ENCODE measurements at regions not wholly inside any gene's neighbourhood (a gene's known extent, or its start where the extent isn't known, plus 50 kb on each side); places are given as distances from the start of the nearest gene placed in this dataset.

- no peaks in the 10 kb centered on the region for H3K9me3 ChIP-seq (ENCODE audit: low read depth)
These were observed 74.5 kb downstream of the ZIC5 start for GRCh38 chr13:99897076-99897440.

GRCh38 chr13:99896369-99897075 is 75.0 kb downstream of the ZIC5 start:
- H3K4me2 ChIP-seq, result peak overlapping the region; percentile 91
- H3K36me3 ChIP-seq (replicated peaks; ENCODE audit: insufficient read depth, low read depth), result no peaks in the 10 kb centered on the region
- TF ChIP-seq EZH2 (IDR thresholded peaks at IDR 0.05; ENCODE audit: borderline replicate concordance), result no peak
- no peak overlapping the region for H3K4me3 ChIP-seq
- H2AFZ ChIP-seq, result no peak overlapping the region
- H3K27ac ChIP-seq, result no peak overlapping the region
- no peaks in the 10 kb centered on the region for H3K9me3 ChIP-seq (ENCODE audit: low read depth)
- no peaks in the 10 kb centered on the region for H4K20me1 ChIP-seq (ENCODE audit: insufficient read depth, poor library complexity, severe bottlenecking)
- no peaks in the 10 kb centered on the region for H3K79me2 ChIP-seq
- H3K9me2 ChIP-seq (replicated peaks; ENCODE audit: insufficient read depth), result no peaks in the 10 kb centered on the region
- no peak for DNase-seq (ENCODE audit: low spot score)
- H3K4me1 ChIP-seq (ENCODE audit: insufficient read depth), result no peaks in the 10 kb centered on the region
- H3K27me3 ChIP-seq, result peaks cover 77% of the 10 kb centered on the region
- WGBS (ENCODE audit: low lambda C conversion rate, missing lambda C conversion rate), result 78% methylated on average over 36 of the region's 37 CpGs

More at GRCh38 chr13:99897076-99897440, 74.5 kb downstream of the ZIC5 start:
- H4K20me1 ChIP-seq (ENCODE audit: insufficient read depth, poor library complexity, severe bottlenecking), result no peaks in the 10 kb centered on the region
- no peak overlapping the region for H2AFZ ChIP-seq
- no peaks in the 10 kb centered on the region for H3K36me3 ChIP-seq (replicated peaks; ENCODE audit: insufficient read depth, low read depth)
- H3K27ac ChIP-seq, result no peak overlapping the region
- 85% methylated on average over 7 of the region's 7 CpGs for WGBS (ENCODE audit: low lambda C conversion rate, missing lambda C conversion rate)
- H3K79me2 ChIP-seq, result no peaks in the 10 kb centered on the region
- no peak overlapping the region for H3K4me2 ChIP-seq
- no peak overlapping the region for H3K4me3 ChIP-seq
- H3K27me3 ChIP-seq, result peaks cover 71% of the 10 kb centered on the region
- TF ChIP-seq EZH2 (IDR thresholded peaks at IDR 0.05; ENCODE audit: borderline replicate concordance), result no peak
- TF ChIP-seq CTCF (IDR thresholded peaks at IDR 0.05; ENCODE audit: poor library complexity), result no peak
- TF ChIP-seq EZH2phosphoT487 (IDR thresholded peaks at IDR 0.05; ENCODE audit: low read depth, severe bottlenecking, unreplicated experiment), result no peak
- H3K9me2 ChIP-seq (replicated peaks; ENCODE audit: insufficient read depth), result no peaks in the 10 kb centered on the region
- no peak for DNase-seq (ENCODE audit: low spot score)
- H3K4me1 ChIP-seq (ENCODE audit: insufficient read depth), result no peaks in the 10 kb centered on the region

- Histone ChIP-seq H3K27ac (no peak overlapping the region), H3K4me3 (peak overlapping the region; percentile 20), H4K20me1 (ENCODE audit: insufficient read depth, poor library complexity, severe bottlenecking) (no peaks in the 10 kb centered on the region), H3K36me3 (replicated peaks; ENCODE audit: insufficient read depth, low read depth) (no peaks in the 10 kb centered on the region), H3K4me1 (ENCODE audit: insufficient read depth) (no peaks in the 10 kb centered on the region), H2AFZ (peak overlapping the region; percentile 64), H3K79me2 (no peaks in the 10 kb centered on the region), H3K4me2 (peak overlapping the region; percentile 91), H3K9me3 (ENCODE audit: low read depth) (no peaks in the 10 kb centered on the region), H3K9me2 (replicated peaks; ENCODE audit: insufficient read depth) (no peaks in the 10 kb centered on the region), H3K27me3 (peaks cover 82% of the 10 kb centered on the region)
- TF ChIP-seq EZH2 (IDR thresholded peaks at IDR 0.05; ENCODE audit: borderline replicate concordance), result peak; percentile 95
- TF ChIP-seq CTCF (IDR thresholded peaks at IDR 0.05; ENCODE audit: poor library complexity), result no peak
- peak; percentile 81 for TF ChIP-seq EZH2phosphoT487 (IDR thresholded peaks at IDR 0.05; ENCODE audit: low read depth, severe bottlenecking, unreplicated experiment)
- no peak for DNase-seq (ENCODE audit: low spot score)
- WGBS (ENCODE audit: low lambda C conversion rate, missing lambda C conversion rate), result 21% methylated on average over 83 of the region's 100 CpGs
These were observed 75.9 kb downstream of the ZIC5 start for GRCh38 chr13:99895444-99896368.

All from hepatocyte (in vitro differentiated cells).